Osteoblast (primary cell): ENCODE measurements at regions not wholly inside any gene's neighbourhood (a gene's known extent, or its start where the extent isn't known, plus 50 kb on each side); places are given as distances from the start of the nearest gene placed in this dataset.

ENCODE experiments used
- DNase-seq: peaks from one replicate; pipeline ENCODE4 v3.0.0; 2011; ENCODE audit warnings: low spot score, mixed read lengths; ENCODE audit not compliant: insufficient read length; ENCODE audit errors: missing footprints
- H2AFZ ChIP-seq: 2 replicates; pipeline ENCODE4 v1.6.0; 2011; ENCODE audit warnings: mild to moderate bottlenecking, low read length
- H3K27ac ChIP-seq: 2 replicates; pipeline ENCODE4 v1.5.1; 2011; ENCODE audit warnings: mild to moderate bottlenecking, low read depth, low read length, moderate library complexity
- H3K27me3 ChIP-seq: 2 replicates; pipeline ENCODE4 v1.6.0; 2012; ENCODE audit warnings: mild to moderate bottlenecking, control low read depth, inconsistent platforms, low read length, moderate library complexity; ENCODE audit not compliant: insufficient read depth
- H3K36me3 ChIP-seq: 2 replicates; pipeline ENCODE4 v1.5.1; 2011; ENCODE audit warnings: mild to moderate bottlenecking, low read length, control low read depth, moderate library complexity; ENCODE audit not compliant: insufficient read depth
- H3K4me1 ChIP-seq: 2 replicates; pipeline ENCODE4 v1.5.1; 2011; ENCODE audit warnings: mild to moderate bottlenecking, low read length, control low read depth, moderate library complexity; ENCODE audit not compliant: insufficient read depth
- H3K4me2 ChIP-seq: 2 replicates; pipeline ENCODE4 v1.6.0; 2011; ENCODE audit warnings: mild to moderate bottlenecking, low read length; ENCODE audit not compliant: insufficient read depth
- H3K4me3 ChIP-seq: fragments of 200-600 bp; sonication (generic); 3 replicates; pipeline ENCODE4 v1.5.1; 2012; ENCODE audit warnings: mild to moderate bottlenecking, low read length, inconsistent platforms; ENCODE audit not compliant: insufficient read depth
- H3K79me2 ChIP-seq: 2 replicates; pipeline ENCODE4 v1.6.0; 2012; ENCODE audit warnings: mild to moderate bottlenecking, low read length, control low read depth, inconsistent platforms; ENCODE audit not compliant: insufficient read depth
- H3K9me3 ChIP-seq: 2 replicates; pipeline ENCODE4 v1.5.1; 2011; ENCODE audit warnings: low read depth, low read length, control low read depth
- H4K20me1 ChIP-seq: 2 replicates; pipeline ENCODE4 v1.6.0; 2012; ENCODE audit warnings: mild to moderate bottlenecking, low read length, control low read depth; ENCODE audit not compliant: insufficient read depth
- CTCF ChIP-seq: IDR thresholded peaks from 2 replicates; pipeline ENCODE4 v1.5.1; 2011; ENCODE audit warnings: mild to moderate bottlenecking, low read depth, low read length, moderate library complexity; ENCODE audit errors: extremely low read depth

GRCh38 chr20:24405810-24406209, 63.6 kb upstream of the SYNDIG1 start:
- Histone ChIP-seq H3K4me1 (no peaks in the 10 kb centered on the region), H3K79me2 (no peaks in the 10 kb centered on the region), H4K20me1 (no peaks in the 10 kb centered on the region), H3K4me3 (no peak overlapping the region), H3K9me3 (no peaks in the 10 kb centered on the region), H3K36me3 (no peaks in the 10 kb centered on the region), H2AFZ (no peak overlapping the region), H3K4me2 (no peak overlapping the region), H3K27me3 (no peaks in the 10 kb centered on the region), H3K27ac (no peak overlapping the region)
- no peak for TF ChIP-seq CTCF
- DNase-seq, result no peak

GRCh38 chr20:24403406-24403805, 66.0 kb upstream of the SYNDIG1 start:
- no peak overlapping the region for H3K4me2 ChIP-seq
- no peak for DNase-seq
- no peak overlapping the region for H3K27ac ChIP-seq

GRCh38 chr20:24402188-24402587, 67.2 kb upstream of the SYNDIG1 start:
- Histone ChIP-seq H3K79me2 (no peaks in the 10 kb centered on the region), H3K27ac (no peak overlapping the region), H2AFZ (no peak overlapping the region), H4K20me1 (no peaks in the 10 kb centered on the region), H3K4me1 (no peaks in the 10 kb centered on the region), H3K9me3 (no peaks in the 10 kb centered on the region), H3K27me3 (no peaks in the 10 kb centered on the region), H3K4me3 (no peak overlapping the region), H3K4me2 (no peak overlapping the region), H3K36me3 (no peaks in the 10 kb centered on the region)
- no peak for DNase-seq
- no peak for TF ChIP-seq CTCF

More at GRCh38 chr20:24403406-24403805, 66.0 kb upstream of the SYNDIG1 start:
- Histone ChIP-seq H3K79me2 (no peaks in the 10 kb centered on the region), H3K9me3 (no peaks in the 10 kb centered on the region), H4K20me1 (no peaks in the 10 kb centered on the region), H3K27me3 (no peaks in the 10 kb centered on the region), H3K36me3 (no peaks in the 10 kb centered on the region), H3K4me3 (no peak overlapping the region), H2AFZ (no peak overlapping the region), H3K4me1 (no peaks in the 10 kb centered on the region)
- TF ChIP-seq CTCF, result no peak

GRCh38 chr20:24395151-24395550, 74.3 kb upstream of the SYNDIG1 start:
- Histone ChIP-seq H3K4me1 (no peaks in the 10 kb centered on the region), H4K20me1 (no peaks in the 10 kb centered on the region), H3K79me2 (no peaks in the 10 kb centered on the region), H3K27ac (no peak overlapping the region), H3K36me3 (no peaks in the 10 kb centered on the region), H3K9me3 (no peaks in the 10 kb centered on the region), H3K4me3 (no peak overlapping the region), H3K27me3 (no peaks in the 10 kb centered on the region), H2AFZ (no peak overlapping the region), H3K4me2 (no peak overlapping the region)
- no peak for TF ChIP-seq CTCF
- DNase-seq, result no peak
